NCI-H510A (cell line): ENCODE measurements at regions not wholly inside any gene's neighbourhood (a gene's known extent, or its start where the extent isn't known, plus 50 kb on each side); places are given as distances from the start of the nearest gene placed in this dataset.

Source experiments
- DNase-seq: peaks from one replicate; lab custom pipeline; 2025; lab: John Stamatoyannopoulos, UW

DNA sequence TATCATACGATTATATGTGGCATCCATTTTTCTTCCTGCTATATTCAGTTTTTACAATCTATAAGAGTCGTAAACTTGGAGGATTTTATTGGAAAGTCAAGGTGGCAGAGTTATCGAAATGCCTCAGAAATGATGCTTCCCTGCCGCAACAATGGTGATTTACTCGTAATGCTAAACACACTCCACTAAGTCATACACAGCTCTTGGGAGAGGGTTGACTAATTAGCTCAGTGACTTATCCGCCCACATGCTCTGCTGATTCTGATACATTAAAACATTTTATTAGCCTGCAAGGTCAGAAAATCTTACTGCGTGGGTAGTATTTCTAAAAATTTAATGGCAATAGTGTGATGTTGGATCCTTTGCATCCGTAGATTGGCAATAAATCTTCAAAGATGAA, 420.1 kb downstream of the ARAP2 start:
- DNase-seq = no peak

DNA sequence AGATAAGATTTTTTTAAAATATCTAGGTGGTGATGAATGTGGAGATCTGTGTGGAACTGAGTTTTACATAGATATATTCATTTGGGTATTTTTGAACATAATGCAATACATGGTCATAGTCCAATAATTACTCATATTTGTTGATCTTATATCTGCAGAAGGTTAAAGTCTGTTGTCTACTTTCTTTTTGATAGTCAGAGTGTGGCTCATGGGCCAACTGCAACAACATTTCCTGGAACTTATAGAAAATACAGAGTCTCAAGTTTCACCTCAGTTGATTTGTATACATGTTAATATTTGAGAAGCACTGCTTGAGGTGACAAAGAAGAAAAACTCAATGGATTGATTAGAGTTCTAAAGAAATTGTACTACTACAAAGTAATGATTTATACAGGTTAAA, 408.4 kb downstream of the ARAP2 start:
- no peak for DNase-seq

GRCh38 chr4:35836596-35836995, 407.7 kb downstream of the ARAP2 start:
- DNase-seq = no peak

DNA sequence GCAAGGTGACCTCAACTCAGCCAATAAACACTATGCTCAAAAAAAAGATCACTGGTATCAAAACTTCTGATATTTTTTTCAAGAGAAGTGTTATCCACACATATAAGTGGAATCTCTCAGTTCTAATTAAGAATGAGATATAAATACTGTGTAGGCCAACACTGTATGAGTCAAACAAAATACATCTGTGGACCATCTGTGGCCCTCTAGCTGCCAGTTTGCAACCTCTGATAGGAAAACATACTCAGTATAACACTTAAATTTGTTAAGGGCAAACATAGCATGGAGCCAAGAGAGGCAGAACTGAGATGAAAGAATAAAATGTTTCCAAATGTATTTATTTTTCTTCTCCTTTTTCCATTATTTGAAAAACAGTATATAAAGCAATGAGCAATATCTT, 377.3 kb downstream of the ARAP2 start:
- no peak for DNase-seq

DNA sequence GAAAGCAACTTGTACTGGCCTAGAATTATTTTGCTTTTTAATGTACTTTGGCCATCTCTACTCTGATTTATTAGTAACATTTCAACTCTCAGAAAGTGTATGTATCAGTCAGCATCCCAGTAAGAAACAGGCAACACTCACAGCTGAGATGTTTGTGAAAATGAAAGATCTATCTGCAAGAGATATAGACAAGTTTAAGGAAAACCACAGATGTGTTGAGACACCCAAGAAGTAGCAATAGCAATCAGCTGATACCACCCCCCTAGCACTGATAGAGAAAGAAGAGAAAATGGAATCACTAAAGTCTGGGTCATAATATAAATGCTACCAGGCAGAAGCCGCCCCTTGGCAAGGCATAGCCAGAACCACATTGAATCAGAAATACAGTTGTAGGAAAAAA, 372.0 kb downstream of the ARAP2 start:
- DNase-seq = no peak

DNA sequence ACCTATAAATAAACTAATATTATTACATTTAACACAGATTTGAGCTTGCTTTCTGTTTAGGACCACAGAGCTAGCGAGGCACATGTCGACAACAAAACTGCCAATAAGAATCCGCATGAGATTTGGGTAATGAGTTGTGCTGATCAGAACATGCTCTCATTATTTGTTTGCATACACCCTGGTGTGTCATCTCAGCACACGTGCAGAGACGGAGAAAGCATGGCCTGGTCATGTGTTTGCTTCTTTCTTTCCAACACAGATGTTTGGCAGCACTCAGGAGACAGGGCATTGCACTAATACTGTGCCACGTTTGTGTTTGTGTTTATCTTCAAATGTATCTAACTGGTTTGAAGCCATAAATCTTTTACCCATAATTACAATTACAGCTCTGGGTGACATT, 364.8 kb downstream of the ARAP2 start:
- no peak for DNase-seq

DNA sequence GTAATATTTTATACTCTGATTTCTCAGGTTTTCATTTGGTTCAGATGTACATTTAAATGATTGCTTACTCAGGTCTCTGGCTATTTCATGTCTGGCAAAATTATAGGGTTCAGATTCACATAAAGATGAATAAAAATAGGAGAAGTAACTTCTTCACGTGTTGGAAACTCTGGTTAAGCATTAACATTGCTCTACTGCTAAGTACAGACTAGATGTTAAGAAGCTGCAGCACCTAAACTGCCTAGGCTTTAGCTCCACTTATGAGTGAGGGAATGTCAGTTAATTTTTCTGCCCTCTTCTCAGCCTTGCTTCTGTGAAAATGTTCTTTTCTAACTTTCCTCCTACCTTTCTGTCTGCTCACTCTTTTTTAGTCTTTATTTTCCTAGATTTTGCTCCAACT, 361.2 kb downstream of the ARAP2 start:
- DNase-seq = no peak

- DNase-seq = no peak
Observed at GRCh38 chr4:35884714-35885480, 359.4 kb downstream of the ARAP2 start.

DNA sequence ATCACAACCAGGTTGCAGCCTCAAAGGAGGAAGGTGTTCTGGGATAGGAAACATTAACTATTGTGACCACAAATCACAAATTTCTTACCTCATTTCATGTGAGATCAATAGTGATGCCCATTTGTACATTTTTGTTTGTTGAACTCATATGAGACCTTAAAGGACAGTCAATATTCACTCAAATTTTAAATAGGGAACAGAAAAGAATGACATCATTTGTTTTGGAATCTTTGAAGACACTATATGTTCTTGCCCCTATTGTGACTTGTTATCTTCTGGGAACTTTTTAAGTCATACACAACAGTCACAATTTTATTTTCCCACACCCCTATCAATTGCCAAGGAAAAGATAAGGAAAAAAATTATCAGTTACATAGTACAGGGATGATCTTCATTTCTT, 346.5 kb downstream of the ARAP2 start:
- DNase-seq = no peak

DNA sequence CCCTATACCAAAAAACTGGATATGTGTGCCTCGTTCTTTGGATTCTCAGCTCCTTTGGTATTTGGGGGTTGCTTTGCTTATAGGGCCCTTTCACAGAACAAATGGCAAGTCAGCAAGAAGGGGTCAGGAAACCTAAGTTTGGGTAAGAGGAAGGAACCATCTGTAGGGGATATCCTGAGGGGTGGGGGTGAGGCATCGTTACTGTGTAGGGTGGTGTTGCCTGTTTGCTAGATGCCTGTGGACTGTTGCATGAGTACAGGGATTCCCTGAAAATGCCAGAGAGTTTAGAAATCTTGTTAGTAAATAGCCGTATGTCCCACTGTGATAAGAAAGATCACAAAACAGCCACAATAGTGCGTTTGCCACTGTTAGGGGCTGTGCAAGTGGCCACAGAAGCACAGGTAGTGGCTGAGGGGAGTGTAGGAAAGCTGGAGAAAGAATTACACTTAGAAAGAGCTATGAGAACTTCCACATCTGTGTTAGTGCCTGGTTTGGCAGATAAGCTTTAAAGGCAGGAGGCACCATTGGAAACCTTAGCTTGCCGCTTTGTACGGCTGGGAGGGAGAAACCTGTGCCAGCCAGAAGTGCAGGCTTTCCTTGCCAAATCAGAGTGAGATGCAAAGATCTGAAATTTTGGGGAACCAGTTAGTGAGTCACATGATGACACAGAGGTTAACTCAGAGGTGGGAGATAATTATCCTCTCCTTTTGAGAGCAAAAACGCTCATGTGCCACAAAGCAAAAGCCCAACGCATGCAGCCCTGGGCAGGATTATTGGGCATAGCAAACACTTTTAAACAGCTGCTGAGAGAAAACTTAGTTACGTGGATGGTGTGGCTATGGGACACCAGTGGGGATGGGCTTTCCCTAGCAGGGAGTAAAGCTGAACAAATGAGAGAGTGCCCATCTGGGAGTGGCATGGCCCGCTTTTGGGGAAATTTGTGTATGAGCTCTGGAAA, 343.7 kb downstream of the ARAP2 start:
- DNase-seq = no peak

- DNase-seq = no peak
Observed at GRCh38 chr4:35912174-35912573, 332.1 kb downstream of the ARAP2 start.

DNA sequence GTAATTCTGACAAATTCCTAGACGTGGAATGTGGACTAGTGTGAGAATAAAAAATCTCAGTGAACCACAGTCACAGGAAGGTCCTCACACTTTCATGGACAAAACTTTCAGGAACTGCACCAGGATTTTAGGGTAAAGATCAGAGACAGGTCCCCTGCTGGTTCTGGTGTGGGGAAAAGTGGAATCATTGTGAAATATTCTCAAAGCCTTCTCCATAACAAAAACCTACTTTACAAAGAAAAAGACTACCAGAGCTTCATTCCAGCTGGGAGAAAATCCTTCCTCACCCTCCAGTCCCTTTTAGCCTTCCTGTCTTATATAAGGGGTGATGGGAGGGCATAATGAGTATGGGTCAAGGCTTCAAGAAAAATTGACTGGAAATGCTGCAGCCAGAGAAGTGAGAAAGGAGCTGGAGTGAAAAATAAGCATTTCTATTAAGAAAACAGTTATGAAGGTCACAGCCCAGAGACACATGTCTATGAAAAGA, 325.8 kb downstream of the ARAP2 start:
- DNase-seq = no peak

- DNase-seq = no peak
Observed at GRCh38 chr4:35925806-35926205, 318.5 kb downstream of the ARAP2 start.

DNA sequence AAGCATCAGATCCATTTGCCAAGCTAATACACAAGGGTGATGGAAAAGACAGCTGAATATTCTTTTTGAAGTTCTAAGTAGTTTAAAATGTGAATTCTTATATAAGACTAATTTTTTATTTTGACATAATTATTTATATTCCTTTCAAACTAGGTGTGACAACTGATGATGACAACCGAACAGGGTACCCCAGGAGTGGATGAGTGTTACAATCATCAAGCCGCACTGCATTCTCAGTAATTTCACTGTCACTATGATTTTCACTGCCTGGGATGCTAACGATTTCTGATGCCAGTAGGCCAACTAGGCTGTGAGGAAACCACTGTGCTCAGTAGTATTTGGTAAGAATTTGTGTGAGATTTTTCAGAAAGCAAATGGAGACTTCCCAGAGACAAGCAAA, 317.5 kb downstream of the ARAP2 start:
- DNase-seq = no peak

DNA sequence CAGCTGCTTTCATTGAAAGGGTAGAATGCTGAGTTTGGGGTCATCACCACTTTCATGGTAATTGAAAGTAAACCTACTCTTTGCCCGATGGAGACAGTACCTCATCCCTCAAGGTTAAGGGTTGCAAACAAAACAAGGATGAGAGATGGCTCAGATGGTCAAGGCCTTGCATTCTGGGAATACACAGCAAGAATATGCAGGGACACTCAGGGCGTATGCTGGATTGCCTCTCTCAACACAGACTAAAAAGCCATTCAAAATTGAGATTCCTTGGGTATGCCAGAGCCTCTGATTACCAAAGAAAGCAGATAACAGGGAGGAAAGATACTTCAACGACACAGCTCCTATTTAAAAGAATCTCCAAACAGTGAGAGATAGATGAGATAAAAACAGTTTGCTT, 310.4 kb downstream of the ARAP2 start:
- DNase-seq = no peak

- no peak for DNase-seq
Observed at GRCh38 chr4:35934320-35934981, 309.9 kb downstream of the ARAP2 start.

DNA sequence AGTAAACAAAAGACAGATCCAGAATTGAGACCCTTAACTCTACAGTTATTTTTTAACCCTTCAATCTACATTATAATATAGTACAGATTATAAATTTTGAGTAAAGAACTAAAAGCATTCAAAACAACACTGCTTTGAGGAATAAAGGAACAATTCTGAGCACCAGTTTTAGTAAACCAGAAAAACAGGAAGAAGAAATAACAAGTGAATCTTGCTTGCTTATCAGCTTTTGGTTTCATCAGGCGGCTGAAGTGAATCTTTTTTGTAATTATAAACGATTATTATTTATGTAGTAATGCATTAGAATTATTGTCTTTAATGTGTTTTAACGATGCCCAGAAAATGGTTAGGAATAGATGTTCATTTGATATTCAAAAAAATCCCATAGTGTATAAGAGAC, 305.4 kb downstream of the ARAP2 start:
- no peak for DNase-seq

GRCh38 chr4:35939751-35940150, 304.6 kb downstream of the ARAP2 start:
- no peak for DNase-seq

- no peak for DNase-seq
Observed at GRCh38 chr4:35942092-35942491, 302.2 kb downstream of the ARAP2 start.

- no peak for DNase-seq
Observed at GRCh38 chr4:35943606-35944005, 300.7 kb downstream of the ARAP2 start.

DNA sequence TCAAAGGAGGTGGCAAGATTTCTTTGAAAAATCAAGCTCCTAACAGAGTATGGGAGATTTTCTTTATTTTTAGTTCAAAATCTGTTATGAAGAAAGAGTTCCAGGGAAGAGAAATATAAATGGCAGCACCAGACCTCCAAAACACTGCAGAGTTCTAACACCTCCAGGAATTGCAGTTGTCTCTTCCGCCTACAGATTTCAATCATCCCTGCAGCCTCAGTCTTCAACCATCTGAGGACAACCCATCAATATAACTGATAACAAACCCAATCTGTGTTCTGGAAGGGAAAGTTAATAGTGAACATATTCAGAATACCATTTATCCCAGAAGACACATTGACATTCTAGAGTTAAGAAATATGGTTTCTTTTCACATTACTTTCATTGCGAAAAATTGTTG, 296.1 kb downstream of the ARAP2 start:
- DNase-seq = no peak

- DNase-seq = no peak
Observed at GRCh38 chr4:35950442-35950841, 293.9 kb downstream of the ARAP2 start.

DNA sequence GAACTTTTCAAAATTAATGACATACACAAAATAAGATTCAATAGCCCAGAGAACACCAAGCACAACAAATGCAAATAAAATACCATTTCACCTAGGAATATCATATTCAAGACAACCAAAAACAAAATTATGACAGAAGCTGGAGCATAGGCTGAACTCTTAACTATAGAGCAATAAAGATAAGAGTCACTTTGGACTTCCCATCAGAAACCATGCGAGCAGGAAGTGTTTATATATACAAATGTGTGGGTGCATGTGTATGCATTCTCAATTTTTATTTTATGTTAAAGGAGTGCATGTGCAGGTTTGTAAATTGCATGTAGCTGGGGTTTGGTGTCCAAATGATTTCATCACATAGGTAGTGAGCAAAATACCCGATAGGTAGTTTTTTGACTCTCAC, 291.6 kb downstream of the ARAP2 start:
- DNase-seq = no peak
